HuH-7.5 (cell line): ENCODE measurements at regions not wholly inside any gene's neighbourhood (a gene's known extent, or its start where the extent isn't known, plus 50 kb on each side); places are given as distances from the start of the nearest gene placed in this dataset.

ENCODE experiments used
- DNase-seq: peaks from one replicate; pipeline ENCODE4 v3.0.0; 2011; ENCODE audit warnings: low spot score

- no peak for DNase-seq
Measured at GRCh38 chr4:41461780-41462307, 76.1 kb upstream of the LIMCH1 start.

- no peak for DNase-seq
Measured at GRCh38 chr4:41465146-41465761, 72.7 kb upstream of the LIMCH1 start.

GRCh38 chr4:41466249-41466648 is 71.7 kb upstream of the LIMCH1 start:
- no peak for DNase-seq

GRCh38 chr4:41468122-41468521 is 69.8 kb upstream of the LIMCH1 start:
- no peak for DNase-seq

- no peak for DNase-seq
Measured at GRCh38 chr4:41471126-41472071, 66.6 kb upstream of the LIMCH1 start.

GRCh38 chr4:41472081-41472480 is 65.9 kb upstream of the LIMCH1 start:
- no peak for DNase-seq

- DNase-seq, result no peak
Measured at GRCh38 chr4:41473176-41473575, 64.8 kb upstream of the LIMCH1 start.

GRCh38 chr4:41475402-41475801 is 62.6 kb upstream of the LIMCH1 start:
- DNase-seq, result no peak

GRCh38 chr4:41476310-41476885 is 61.6 kb upstream of the LIMCH1 start:
- no peak for DNase-seq

GRCh38 chr4:41477181-41477905 is 60.6 kb upstream of the LIMCH1 start:
- no peak for DNase-seq

- no peak for DNase-seq
Measured at GRCh38 chr4:41478518-41478917, 59.4 kb upstream of the LIMCH1 start.

GRCh38 chr4:41480896-41481311 is 57.1 kb upstream of the LIMCH1 start:
- DNase-seq, result no peak

- DNase-seq, result no peak
Measured at GRCh38 chr4:41483771-41484170, 54.2 kb upstream of the LIMCH1 start.

GRCh38 chr4:41485041-41485440 is 52.9 kb upstream of the LIMCH1 start:
- no peak for DNase-seq

- no peak for DNase-seq
Measured at GRCh38 chr4:41487868-41488440, 50.0 kb upstream of the LIMCH1 start.
